ENCODE measurements at regions not wholly inside any gene's neighbourhood (a gene's known extent, or its start where the extent isn't known, plus 50 kb on each side); places are given as distances from the start of the nearest gene placed in this dataset.

- TF ChIP-seq POLR2AphosphoS5 (IDR thresholded peaks at IDR 0.05; ENCODE audit: low read depth), result no peak
- no peak for TF ChIP-seq REST (IDR thresholded peaks at IDR 0.05; ENCODE audit: insufficient replicate concordance, low read depth)
- no peak for TF ChIP-seq CTCF (IDR thresholded peaks at IDR 0.05; ENCODE audit: insufficient read depth, low read length)
- TF ChIP-seq SPI1 (IDR thresholded peaks at IDR 0.05; ENCODE audit: borderline replicate concordance, low read depth), result no peak
Observed at GRCh38 chr1:198848206-198848605, 209.4 kb downstream of the PTPRC start.

Data from HL-60 (cell line).